HepG2 (cell line): ENCODE measurements at regions not wholly inside any gene's neighbourhood (a gene's known extent, or its start where the extent isn't known, plus 50 kb on each side); places are given as distances from the start of the nearest gene placed in this dataset.

Experiments
- CHCHD3 ChIP-seq: sonication (generic); formaldehyde crosslinking; IDR thresholded peaks from 2 replicates; pipeline ENCODE4 v1.8.0; 2022; ENCODE audit warnings: mild to moderate bottlenecking, missing genetic modification reagents, moderate library complexity
- CREBL2 ChIP-seq: sonication (generic); formaldehyde crosslinking; IDR thresholded peaks from 2 replicates; pipeline ENCODE4 v1.8.1; 2023; ENCODE audit warnings: missing genetic modification reagents, mild to moderate bottlenecking, borderline replicate concordance
- MAFK ChIP-seq, 2 experiments: IDR thresholded peaks in 1 of 2; conservative IDR thresholded peaks in 1 of 2; 2 replicates each; pipeline ENCODE4 v1.6.1; 2011; ENCODE audit warnings: improper control_type of control experiment in 2 of 2, low read length in 2 of 2
- MXD4 ChIP-seq: IDR thresholded peaks from 2 replicates; pipeline ENCODE4 v1.6.1; 2016; ENCODE audit warnings: mild to moderate bottlenecking, missing biosample characterization, missing genetic modification reagents
- NFE2L2 ChIP-seq: fragments of 150-350 bp; IDR thresholded peaks from 2 replicates; pipeline ENCODE4 v1.6.1; 2014; ENCODE audit warnings: low read length
- PHF8 ChIP-seq: sonication (generic); formaldehyde crosslinking; IDR thresholded peaks from 2 replicates; pipeline ENCODE4 v1.5.0; 2020; ENCODE audit warnings: missing genetic modification reagents
- TFAP4 ChIP-seq: sonication (generic); IDR thresholded peaks from 2 replicates; pipeline ENCODE4 v1.6.1; 2016; ENCODE audit warnings: low read depth, borderline replicate concordance
- YEATS4 ChIP-seq: sonication (generic); formaldehyde crosslinking; IDR thresholded peaks from 2 replicates; pipeline ENCODE4 v1.4.0; 2020; ENCODE audit warnings: missing genetic modification reagents, borderline replicate concordance
- ZBTB14 ChIP-seq: sonication (generic); formaldehyde crosslinking; IDR thresholded peaks from 2 replicates; pipeline ENCODE4 v1.4.0; 2020; ENCODE audit warnings: missing genetic modification reagents
- ZNF687 ChIP-seq: sonication (generic); formaldehyde crosslinking; IDR thresholded peaks from 2 replicates; pipeline ENCODE4 v1.5.1; 2020; ENCODE audit warnings: mild to moderate bottlenecking, missing genetic modification reagents, moderate library complexity
- ZNF691 ChIP-seq: sonication (generic); formaldehyde crosslinking; IDR thresholded peaks from 2 replicates; pipeline ENCODE4 v1.4.0; 2020; ENCODE audit warnings: missing genetic modification reagents, low read depth, mild to moderate bottlenecking, borderline replicate concordance
- ZNF781 ChIP-seq: sonication (generic); formaldehyde crosslinking; IDR thresholded peaks from 2 replicates; pipeline ENCODE4 v1.5.1; 2020; ENCODE audit warnings: borderline replicate concordance, mild to moderate bottlenecking, missing genetic modification reagents; ENCODE audit errors: not compliant biosample characterization

GRCh38 chr9:130775336-130775991 lies 59.6 kb upstream of the ABL1 start (continued):
- TF ChIP-seq TFAP4 (no peak), CHCHD3 (CRISPR knock-in tag) (no peak), MAFK (conservative IDR thresholded peaks at IDR 0.05 in 1 of 2, IDR thresholded peaks at IDR 0.05 in 1 of 2; ENCODE audit: low read length in 2 of 2) (no peak), PHF8 (no peak), ZNF691 (CRISPR knock-in tag) (no peak), YEATS4 (CRISPR knock-in tag) (no peak), ZNF781 (CRISPR knock-in tag) (no peak), ZBTB14 (CRISPR knock-in tag) (no peak), CREBL2 (no peak), ZNF687 (CRISPR knock-in tag) (no peak), NFE2L2 (no peak), MXD4 (CRISPR knock-in tag) (no peak)
